Spleen (tissue), 7 donors: ENCODE measurements at regions not wholly inside any gene's neighbourhood (a gene's known extent, or its start where the extent isn't known, plus 50 kb on each side); places are given as distances from the start of the nearest gene placed in this dataset.

ENCODE experiments used
- POLR2AphosphoS5 ChIP-seq, 3 donors: sonication (generic); formaldehyde crosslinking; IDR thresholded peaks; one replicate each; pipeline ENCODE4 v1.5.1; 2017; ENCODE audit warnings: antibody characterized with exemption in 3 of 3
- TF ChIP-seq, protein P1 (sequence below), 11 experiments: fragments of 200-600 bp in 7 of 11; fragments of 450-650 bp in 4 of 11; sonication (generic) in 4 of 11; IDR thresholded peaks in 8 of 11; conservative IDR thresholded peaks in 3 of 11; 1 replicate in 7 of 11; 2 replicates in 4 of 11; pipeline versions ENCODE4 v1.4.0 to v1.8.0; 2016 to 2021; ENCODE audit warnings: antibody characterized with exemption in 11 of 11, inconsistent platforms in 4 of 11, mild to moderate bottlenecking in 1 of 11
- donor health status: DM: no; HTN: no; CAD: no; lungs with moderate emphysema.
- donor health status: DM: no; HTN: no; CAD: no.
- donor health status: DM: no; HTN: no; CAD: no.

GRCh38 chr4:16993956-16994840 is 95.8 kb upstream of the LDB2 start:
- TF ChIP-seq POLR2AphosphoS5 (IDR thresholded peaks at IDR 0.05), result no peak
- TF ChIP-seq, protein P1, sequence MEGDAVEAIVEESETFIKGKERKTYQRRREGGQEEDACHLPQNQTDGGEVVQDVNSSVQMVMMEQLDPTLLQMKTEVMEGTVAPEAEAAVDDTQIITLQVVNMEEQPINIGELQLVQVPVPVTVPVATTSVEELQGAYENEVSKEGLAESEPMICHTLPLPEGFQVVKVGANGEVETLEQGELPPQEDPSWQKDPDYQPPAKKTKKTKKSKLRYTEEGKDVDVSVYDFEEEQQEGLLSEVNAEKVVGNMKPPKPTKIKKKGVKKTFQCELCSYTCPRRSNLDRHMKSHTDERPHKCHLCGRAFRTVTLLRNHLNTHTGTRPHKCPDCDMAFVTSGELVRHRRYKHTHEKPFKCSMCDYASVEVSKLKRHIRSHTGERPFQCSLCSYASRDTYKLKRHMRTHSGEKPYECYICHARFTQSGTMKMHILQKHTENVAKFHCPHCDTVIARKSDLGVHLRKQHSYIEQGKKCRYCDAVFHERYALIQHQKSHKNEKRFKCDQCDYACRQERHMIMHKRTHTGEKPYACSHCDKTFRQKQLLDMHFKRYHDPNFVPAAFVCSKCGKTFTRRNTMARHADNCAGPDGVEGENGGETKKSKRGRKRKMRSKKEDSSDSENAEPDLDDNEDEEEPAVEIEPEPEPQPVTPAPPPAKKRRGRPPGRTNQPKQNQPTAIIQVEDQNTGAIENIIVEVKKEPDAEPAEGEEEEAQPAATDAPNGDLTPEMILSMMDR (IDR thresholded peaks at IDR 0.05 in 8 of 11, conservative IDR thresholded peaks at IDR 0.05 in 3 of 11), result no peak
